Upper lobe of left lung (tissue), 4 donors: ENCODE measurements at regions not wholly inside any gene's neighbourhood (a gene's known extent, or its start where the extent isn't known, plus 50 kb on each side); places are given as distances from the start of the nearest gene placed in this dataset.

ENCODE experiments used
- POLR2AphosphoS5 ChIP-seq, 2 donors: sonication (generic); formaldehyde crosslinking; IDR thresholded peaks; one replicate each; pipeline ENCODE4 v1.5.1; 2017; ENCODE audit warnings: antibody characterized with exemption in 2 of 2
- TF ChIP-seq, protein P1 (sequence below), 6 experiments: fragments of 450-650 bp in 4 of 6; fragments of 200-600 bp in 2 of 6; sonication (generic) in 2 of 6; IDR thresholded peaks; one replicate each; pipeline ENCODE4 v1.5.1; 2016 to 2019; ENCODE audit warnings: antibody characterized with exemption in 6 of 6

DNA sequence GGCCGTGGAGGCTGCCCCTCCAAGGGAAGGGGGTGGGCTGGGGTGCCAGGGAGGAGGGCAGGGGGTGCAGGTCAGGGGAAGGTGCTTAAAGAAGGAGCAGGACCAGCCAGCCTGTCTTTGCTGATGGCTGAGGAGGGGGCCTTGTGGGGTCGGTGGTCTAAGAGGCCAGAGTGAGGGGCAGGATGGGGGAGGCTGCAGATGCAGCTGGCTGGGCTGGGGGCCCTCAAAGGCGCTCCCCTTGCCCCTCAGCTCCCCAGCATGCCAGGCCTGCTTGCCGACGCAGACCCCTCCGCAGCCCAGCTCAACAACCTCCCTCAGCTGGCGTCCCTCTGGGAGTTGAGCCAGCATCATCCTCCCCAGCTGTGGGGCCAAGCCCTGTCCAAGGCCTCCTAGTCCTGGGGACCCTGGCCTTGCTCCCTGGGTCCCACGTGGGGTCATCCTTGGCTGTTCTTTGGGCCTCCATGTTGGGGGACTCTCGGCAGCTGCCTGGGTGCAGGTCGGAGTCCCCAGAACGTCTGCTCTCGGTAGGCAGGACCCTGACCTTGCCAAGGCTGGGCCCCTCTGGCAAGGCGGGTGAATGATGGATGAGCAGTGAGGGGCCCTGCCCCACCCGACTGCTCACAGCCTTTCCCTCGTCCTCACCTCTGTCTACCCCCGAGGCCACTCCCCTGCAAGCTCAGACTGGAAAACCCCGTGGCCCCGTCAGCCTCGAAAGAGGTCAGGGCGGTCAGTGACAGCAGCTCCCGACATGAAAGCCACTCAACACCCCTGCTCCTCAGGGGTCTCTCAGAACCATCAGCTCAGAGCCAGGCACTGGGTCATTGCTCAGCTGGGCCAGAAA lies 119.4 kb downstream of the FAM53A start:
- TF ChIP-seq, protein P1, sequence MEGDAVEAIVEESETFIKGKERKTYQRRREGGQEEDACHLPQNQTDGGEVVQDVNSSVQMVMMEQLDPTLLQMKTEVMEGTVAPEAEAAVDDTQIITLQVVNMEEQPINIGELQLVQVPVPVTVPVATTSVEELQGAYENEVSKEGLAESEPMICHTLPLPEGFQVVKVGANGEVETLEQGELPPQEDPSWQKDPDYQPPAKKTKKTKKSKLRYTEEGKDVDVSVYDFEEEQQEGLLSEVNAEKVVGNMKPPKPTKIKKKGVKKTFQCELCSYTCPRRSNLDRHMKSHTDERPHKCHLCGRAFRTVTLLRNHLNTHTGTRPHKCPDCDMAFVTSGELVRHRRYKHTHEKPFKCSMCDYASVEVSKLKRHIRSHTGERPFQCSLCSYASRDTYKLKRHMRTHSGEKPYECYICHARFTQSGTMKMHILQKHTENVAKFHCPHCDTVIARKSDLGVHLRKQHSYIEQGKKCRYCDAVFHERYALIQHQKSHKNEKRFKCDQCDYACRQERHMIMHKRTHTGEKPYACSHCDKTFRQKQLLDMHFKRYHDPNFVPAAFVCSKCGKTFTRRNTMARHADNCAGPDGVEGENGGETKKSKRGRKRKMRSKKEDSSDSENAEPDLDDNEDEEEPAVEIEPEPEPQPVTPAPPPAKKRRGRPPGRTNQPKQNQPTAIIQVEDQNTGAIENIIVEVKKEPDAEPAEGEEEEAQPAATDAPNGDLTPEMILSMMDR (IDR thresholded peaks at IDR 0.05) = no peak
- no peak for TF ChIP-seq POLR2AphosphoS5 (IDR thresholded peaks at IDR 0.05)
